ENCODE measurements at regions not wholly inside any gene's neighbourhood (a gene's known extent, or its start where the extent isn't known, plus 50 kb on each side); places are given as distances from the start of the nearest gene placed in this dataset.

DNA sequence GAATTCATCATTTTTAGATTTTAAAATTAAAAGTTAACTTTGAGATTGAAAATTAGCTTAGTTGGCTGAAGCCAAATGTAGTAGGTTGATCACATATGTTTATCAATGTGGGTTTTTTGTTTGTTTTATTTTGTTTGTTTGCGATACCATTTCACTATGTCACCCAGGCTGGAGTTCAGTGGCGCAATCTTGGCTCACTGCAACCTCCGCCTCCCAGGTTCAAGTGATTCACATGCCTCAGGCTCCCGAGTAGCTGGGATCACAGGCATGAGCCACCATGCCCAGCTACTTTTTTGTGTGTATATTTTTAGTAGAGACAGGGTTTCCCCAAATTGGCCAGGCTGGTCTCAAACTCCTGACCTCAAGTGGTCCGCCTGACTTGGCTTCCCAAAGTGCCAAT lies 665.7 kb upstream of the SLC10A2 start:
- DNase-seq, result no peak
- Histone ChIP-seq H3K36me3 (replicated peaks in 1 of 2) (no peaks in the 10 kb centered on the region), H3K4me3 (no peak overlapping the region), H3K27ac (no peak overlapping the region), H3K27me3 (no peaks in the 10 kb centered on the region), H3K9me3 (replicated peaks in 1 of 3) (no peaks in the 10 kb centered on the region), H3K4me1 (replicated peaks in 1 of 2) (no peaks in the 10 kb centered on the region)
- 91 to 93% (median 92%) methylated on average over 5 of the region's 5 CpGs for WGBS, 4 donors
- TF ChIP-seq POLR2A (IDR thresholded peaks at IDR 0.05) (no peak), CTCF (IDR thresholded peaks at IDR 0.05) (no peak)
- intact Hi-C loops (cut with DNase I), result no loop called here

DNA sequence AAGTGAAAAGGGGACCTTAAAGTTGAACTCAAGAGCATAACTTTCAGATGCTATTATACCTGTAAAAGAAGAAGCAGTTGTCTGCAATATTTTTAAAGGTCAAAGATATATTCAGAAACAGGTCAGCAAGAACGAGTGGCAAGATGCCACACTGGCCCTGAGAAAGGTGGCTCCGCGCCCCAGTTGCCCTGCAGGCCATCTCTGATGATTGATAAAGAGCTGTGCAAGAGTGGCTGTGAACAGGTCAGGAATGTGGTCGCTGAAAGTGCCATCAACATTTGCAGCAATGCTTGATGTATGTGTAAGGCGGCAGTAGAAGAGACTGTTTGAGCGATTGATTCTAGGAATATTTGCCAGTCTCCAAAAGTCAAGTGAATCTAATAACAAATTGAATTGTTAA lies 664.2 kb upstream of the SLC10A2 start:
- H3K27me3 ChIP-seq, result no peaks in the 10 kb centered on the region
- intact Hi-C loops (cut with DNase I), result no loop called here
- no peaks in the 10 kb centered on the region for H3K9me3 ChIP-seq (replicated peaks in 1 of 3)
- no peak for DNase-seq
- no peaks in the 10 kb centered on the region for H3K36me3 ChIP-seq (replicated peaks in 1 of 2)
- 65 to 71% (median 68%) methylated on average over 6 of the region's 6 CpGs for WGBS, 4 donors
- H3K4me1 ChIP-seq (replicated peaks in 1 of 2), result no peaks in the 10 kb centered on the region
- no peak overlapping the region for H3K4me3 ChIP-seq
- H3K27ac ChIP-seq, result no peak overlapping the region
- no peak for TF ChIP-seq POLR2A (IDR thresholded peaks at IDR 0.05)
- TF ChIP-seq CTCF (IDR thresholded peaks at IDR 0.05), result no peak

- H3K27ac ChIP-seq, result no peak overlapping the region
- H3K27me3 ChIP-seq, result no peaks in the 10 kb centered on the region
- intact Hi-C loops (cut with DNase I), result no loop called here
- H3K4me1 ChIP-seq (replicated peaks in 1 of 2), result no peaks in the 10 kb centered on the region
- TF ChIP-seq POLR2A (IDR thresholded peaks at IDR 0.05), result no peak
- TF ChIP-seq CTCF (IDR thresholded peaks at IDR 0.05), result no peak
- no peak overlapping the region for H3K4me3 ChIP-seq
- no peaks in the 10 kb centered on the region for H3K36me3 ChIP-seq (replicated peaks in 1 of 2)
- no peak for DNase-seq
- WGBS, 4 donors, result 73 to 88% (median 79%) methylated on average over 1 of the region's 1 CpG
- no peaks in the 10 kb centered on the region for H3K9me3 ChIP-seq (replicated peaks in 1 of 3)
These were observed 660.6 kb upstream of the SLC10A2 start for GRCh38 chr13:103726808-103727207.

DNA sequence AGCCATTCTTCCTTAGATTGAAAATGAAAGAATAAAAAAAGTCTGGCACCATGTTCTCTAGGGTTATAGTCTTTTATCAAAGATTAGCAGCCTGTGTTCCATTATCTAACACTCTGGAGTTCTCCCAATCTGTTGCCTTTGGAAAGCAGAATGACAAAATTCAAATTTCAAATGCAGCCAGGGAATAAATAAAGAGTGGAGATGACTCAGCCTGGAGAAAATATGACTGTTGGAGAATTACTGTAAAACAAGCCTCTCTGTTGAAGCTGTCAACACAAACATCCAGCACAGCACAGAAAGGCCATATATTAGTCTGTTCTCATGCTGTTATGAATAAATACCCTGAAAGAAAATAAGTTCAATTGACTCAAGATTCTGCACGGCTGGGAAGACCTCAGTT lies 650.5 kb upstream of the SLC10A2 start:
- H3K27ac ChIP-seq, result no peak overlapping the region
- no peaks in the 10 kb centered on the region for H3K4me1 ChIP-seq (replicated peaks in 1 of 2)
- no peak for DNase-seq
- intact Hi-C loops (cut with DNase I), result no loop called here
- H3K9me3 ChIP-seq (replicated peaks in 1 of 3), result no peaks in the 10 kb centered on the region
- no peak overlapping the region for H3K4me3 ChIP-seq
- H3K36me3 ChIP-seq (replicated peaks in 1 of 2), result no peaks in the 10 kb centered on the region
- no peaks in the 10 kb centered on the region for H3K27me3 ChIP-seq
- WGBS, 4 donors, result 0 to 58% (median 19%) methylated on average over 1 of the region's 1 CpG
- no peak for TF ChIP-seq POLR2A (IDR thresholded peaks at IDR 0.05)
- no peak for TF ChIP-seq CTCF (IDR thresholded peaks at IDR 0.05)
